Gastroesophageal sphincter (tissue), 4 donors: ENCODE measurements at regions not wholly inside any gene's neighbourhood (a gene's known extent, or its start where the extent isn't known, plus 50 kb on each side); places are given as distances from the start of the nearest gene placed in this dataset.

Experiments used
- ATAC-seq: fragments of 150-250 bp; one replicate; pipeline ENCODE4 v1.9.1; 2016; ENCODE audit warnings: mild to moderate bottlenecking, moderate library complexity
- H3K27ac ChIP-seq, 4 donors: fragments of 200-600 bp; sonication (generic) in 3 of 4; 1 replicate in 3 of 4; 2 replicates in 1 of 4; pipeline ENCODE4 v1.5.1; 2016 to 2019
- H3K27me3 ChIP-seq: fragments of 200-600 bp; sonication (generic); one replicate; pipeline ENCODE4 v1.5.1; 2019
- H3K36me3 ChIP-seq, 2 donors: fragments of 200-600 bp; sonication (generic); one replicate each; pipeline ENCODE4 v1.5.1; 2019; ENCODE audit warnings: control low read depth in 1 of 2
- H3K4me1 ChIP-seq, 3 donors: fragments of 200-600 bp; sonication (generic); 1 replicate in 2 of 3; 2 replicates in 1 of 3; pipeline ENCODE4 v1.5.1; 2016 to 2019; ENCODE audit warnings: control low read depth in 2 of 3
- H3K4me3 ChIP-seq, 2 donors: fragments of 200-600 bp; sonication (generic); one replicate each; pipeline ENCODE4 v1.5.1; 2019; ENCODE audit warnings: mild to moderate bottlenecking in 1 of 2, moderate library complexity in 1 of 2
- H3K9me3 ChIP-seq, 3 donors: fragments of 200-600 bp; sonication (generic); one replicate each; pipeline ENCODE4 v1.5.1; 2017 to 2019; ENCODE audit warnings: control low read depth in 2 of 3
- CTCF ChIP-seq, 4 experiments: fragments of 200-600 bp in 2 of 4; fragments of 450-650 bp in 2 of 4; sonication (generic) in 1 of 4; IDR thresholded peaks; one replicate each; pipeline ENCODE4 v1.5.1; 2017 to 2019; ENCODE audit warnings: antibody characterized with exemption in 4 of 4, mild to moderate bottlenecking in 2 of 4, moderate library complexity in 2 of 4
- EP300 ChIP-seq: sonication (generic); formaldehyde crosslinking; IDR thresholded peaks from one replicate; pipeline ENCODE4 v1.6.1; 2017; ENCODE audit warnings: antibody characterized with exemption, mild to moderate bottlenecking
- POLR2A ChIP-seq, 2 donors: fragments of 450-650 bp; IDR thresholded peaks; one replicate each; pipeline ENCODE4 v1.6.1; 2017; ENCODE audit warnings: antibody characterized with exemption in 2 of 2, mild to moderate bottlenecking in 2 of 2, moderate library complexity in 1 of 2
- POLR2AphosphoS5 ChIP-seq: sonication (generic); formaldehyde crosslinking; IDR thresholded peaks from one replicate; pipeline ENCODE4 v1.6.1; 2017; ENCODE audit warnings: antibody characterized with exemption
- WGBS, 2 donors: methylation state at CpG; one replicate each; pipeline ENCODE4 v1.1.5; 2018; ENCODE audit warnings: low coverage in 1 of 2; 5-methylcytosine and 5-hydroxymethylcytosine counted together

- H3K9me3 ChIP-seq = no peaks in the 10 kb centered on the region
- no peaks in the 10 kb centered on the region for H3K4me1 ChIP-seq
- ATAC-seq = no peak
- H3K27ac ChIP-seq = no peak overlapping the region
- WGBS, 2 donors = 85 to 92% methylated on average over 2 of the region's 2 CpGs
- TF ChIP-seq CTCF (IDR thresholded peaks at IDR 0.05) = no peak
- no peak for TF ChIP-seq EP300
- no peak for TF ChIP-seq POLR2A (IDR thresholded peaks at IDR 0.05)
- no peak for TF ChIP-seq POLR2AphosphoS5
- no peaks in the 10 kb centered on the region for H3K36me3 ChIP-seq
- no peaks in the 10 kb centered on the region for H3K27me3 ChIP-seq
- no peak overlapping the region for H3K4me3 ChIP-seq
Measured at GRCh38 chr13:38166116-38166515, 183.5 kb upstream of the UFM1 start.

GRCh38 chr13:38160131-38160530, 189.5 kb upstream of the UFM1 start:
- H3K9me3 ChIP-seq = no peaks in the 10 kb centered on the region
- no peak overlapping the region for H3K4me3 ChIP-seq
- H3K4me1 ChIP-seq = no peaks in the 10 kb centered on the region
- WGBS, 2 donors = 70 to 74% methylated on average over 2 to 3 of the region's 3 CpGs
- TF ChIP-seq CTCF (IDR thresholded peaks at IDR 0.05) (no peak), POLR2AphosphoS5 (no peak), EP300 (no peak), POLR2A (IDR thresholded peaks at IDR 0.05) (no peak)
- ATAC-seq = no peak
- no peaks in the 10 kb centered on the region for H3K27me3 ChIP-seq
- no peak overlapping the region for H3K27ac ChIP-seq
- no peaks in the 10 kb centered on the region for H3K36me3 ChIP-seq

- Histone ChIP-seq H3K9me3 (no peaks in the 10 kb centered on the region), H3K27me3 (no peaks in the 10 kb centered on the region), H3K4me1 (no peaks in the 10 kb centered on the region), H3K27ac (no peak overlapping the region), H3K4me3 (no peak overlapping the region), H3K36me3 (no peaks in the 10 kb centered on the region)
- no peak for TF ChIP-seq POLR2AphosphoS5
- TF ChIP-seq CTCF (IDR thresholded peaks at IDR 0.05) = no peak
- no peak for TF ChIP-seq EP300
- TF ChIP-seq POLR2A (IDR thresholded peaks at IDR 0.05) = no peak
- no peak for ATAC-seq
- WGBS, 2 donors = 100% methylated on average over 1 of the region's 1 CpG
Measured at GRCh38 chr13:38159710-38160109, 189.9 kb upstream of the UFM1 start.

- Histone ChIP-seq H3K9me3 (no peaks in the 10 kb centered on the region), H3K4me3 (no peak overlapping the region), H3K4me1 (no peaks in the 10 kb centered on the region), H3K27ac (no peak overlapping the region), H3K36me3 (no peaks in the 10 kb centered on the region), H3K27me3 (no peaks in the 10 kb centered on the region)
- no peak for ATAC-seq
- WGBS, 2 donors = 74% methylated on average over 3 of the region's 3 CpGs; no CpG with 5 or more reads in 1 of the 2 donors
- TF ChIP-seq POLR2AphosphoS5 (no peak), EP300 (no peak), CTCF (IDR thresholded peaks at IDR 0.05) (no peak), POLR2A (IDR thresholded peaks at IDR 0.05) (no peak)
Measured at GRCh38 chr13:38147050-38147449, 202.6 kb upstream of the UFM1 start.

- no peak for TF ChIP-seq CTCF (IDR thresholded peaks at IDR 0.05)
- no peak for TF ChIP-seq POLR2AphosphoS5
- no peak for TF ChIP-seq POLR2A (IDR thresholded peaks at IDR 0.05)
- no peak for TF ChIP-seq EP300
- no peaks in the 10 kb centered on the region for H3K9me3 ChIP-seq
- no peaks in the 10 kb centered on the region for H3K4me1 ChIP-seq
- ATAC-seq = no peak
- H3K27me3 ChIP-seq = no peaks in the 10 kb centered on the region
- no peak overlapping the region for H3K27ac ChIP-seq
- H3K36me3 ChIP-seq = no peaks in the 10 kb centered on the region
- no peak overlapping the region for H3K4me3 ChIP-seq
Measured at GRCh38 chr13:38141792-38142191, 207.9 kb upstream of the UFM1 start.
